H1 (cell line): ENCODE measurements at regions not wholly inside any gene's neighbourhood (a gene's known extent, or its start where the extent isn't known, plus 50 kb on each side); places are given as distances from the start of the nearest gene placed in this dataset.

Experiments used
- CTBP2 ChIP-seq: IDR thresholded peaks from 2 replicates; pipeline ENCODE4 v1.7.0; 2011; ENCODE audit warnings: borderline replicate concordance, mild to moderate bottlenecking, moderate library complexity, mixed read lengths, low read length; ENCODE audit not compliant: insufficient read depth, insufficient read length

- TF ChIP-seq CTBP2: no peak
- TF ChIP-seq, all 59 proteins: peak for 0
Observed at GRCh38 chr1:164223378-164223777, 335.6 kb upstream of the PBX1 start (continued).
